ENCODE measurements at regions not wholly inside any gene's neighbourhood (a gene's known extent, or its start where the extent isn't known, plus 50 kb on each side); places are given as distances from the start of the nearest gene placed in this dataset.

DNA sequence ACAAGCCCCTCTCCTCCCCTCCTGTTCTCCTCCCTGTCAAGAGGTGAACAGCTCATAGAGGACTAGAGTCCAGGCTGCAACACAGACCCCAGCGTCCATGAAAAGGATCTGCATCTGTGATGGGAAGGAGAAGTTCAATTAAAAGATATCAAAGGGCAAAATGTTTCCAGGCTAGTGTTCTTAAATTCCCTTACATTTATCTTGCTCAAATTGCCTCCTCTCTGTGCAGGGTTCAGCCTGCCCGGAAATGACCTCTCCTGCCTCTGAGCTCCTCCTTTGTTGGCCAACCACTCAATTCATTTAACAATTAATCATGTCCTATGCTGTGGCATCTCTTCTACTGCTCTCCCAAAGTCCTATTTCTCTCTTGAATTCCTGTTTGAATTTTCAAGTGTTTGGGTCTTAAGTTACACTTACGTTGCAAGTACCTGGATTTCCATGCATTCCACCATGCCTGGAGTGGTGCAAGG, 105.3 kb downstream of the TSN start:
- Histone ChIP-seq H4K5ac (ENCODE audit: insufficient read length, low read depth, low read length) (no peak overlapping the region), H3K36me3 (ENCODE audit: control insufficient read depth in 2 of 4, insufficient read depth in 4 of 4, low read length in 3 of 4) (no peaks in the 10 kb centered on the region), H4K91ac (replicated peaks; ENCODE audit: insufficient read length, low read length) (no peak overlapping the region), H2AK5ac (ENCODE audit: low read depth, low read length) (no peak overlapping the region), H3K18ac (ENCODE audit: extremely low read depth, low read length) (no peak overlapping the region), H3K4me1 (replicated peaks in 1 of 4; ENCODE audit: control insufficient read depth in 3 of 4, insufficient read depth in 4 of 4, low read length in 3 of 4) (no peaks in the 10 kb centered on the region), H2BK15ac (ENCODE audit: low read length) (no peak overlapping the region), H3K4me3 (ENCODE audit: extremely low read depth in 1 of 4, insufficient read depth in 2 of 4, low read depth in 3 of 4, low read length in 4 of 4) (no peak overlapping the region), H3K9me3 (ENCODE audit: insufficient read depth in 2 of 2, low read depth in 1 of 2, low read length in 1 of 2) (no peaks in the 10 kb centered on the region; a peak in 1 of 4 replicates), H3K79me2 (ENCODE audit: control insufficient read depth in 1 of 2, insufficient read depth in 2 of 2, low read length in 2 of 2) (no peaks in the 10 kb centered on the region), H3K79me1 (ENCODE audit: low read depth, low read length) (no peaks in the 10 kb centered on the region), H2BK5ac (ENCODE audit: low read depth, low read length) (no peak overlapping the region), H3K27ac (ENCODE audit: low read depth, low read length) (no peak overlapping the region), H2BK12ac (ENCODE audit: low read depth, low read length) (no peak overlapping the region), H3K4me2 (ENCODE audit: insufficient read depth in 1 of 2, low read depth in 2 of 2, low read length in 2 of 2) (no peak overlapping the region), H4K8ac (ENCODE audit: extremely low read depth, insufficient read depth, low read length) (no peak overlapping the region), H3K23me2 (ENCODE audit: low read depth, low read length) (no peaks in the 10 kb centered on the region), H3K23ac (ENCODE audit: insufficient read length) (no peak overlapping the region), H2AFZ (ENCODE audit: low read length) (0 out of 2 replicates have a peak overlapping the region, but pooled peaks have one; percentile 45), H3K27me3 (replicated peaks in 1 of 4; ENCODE audit: control insufficient read depth in 3 of 4, extremely low read depth in 1 of 4, insufficient read depth in 3 of 4, low read length in 3 of 4) (no peaks in the 10 kb centered on the region), H2BK120ac (replicated peaks; ENCODE audit: low read depth, low read length) (no peak overlapping the region), H3K56ac (replicated peaks; ENCODE audit: insufficient read length, low read depth, low read length) (no peak overlapping the region), H3K4ac (replicated peaks; ENCODE audit: insufficient read length, low read depth, low read length) (no peak overlapping the region), H3K14ac (ENCODE audit: insufficient read length) (no peak overlapping the region), H4K20me1 (replicated peaks in 1 of 2; ENCODE audit: control insufficient read depth in 1 of 2, insufficient read depth in 2 of 2, low read length in 2 of 2) (no peaks in the 10 kb centered on the region), H2BK20ac (ENCODE audit: low read length) (no peak overlapping the region), H3K9ac (replicated peaks in 1 of 4; ENCODE audit: extremely low read depth in 1 of 4, low read depth in 3 of 4, low read length in 3 of 4) (no peak overlapping the region)
- CTCF ChIA-PET (ENCODE audit: partially characterized antibody), result interaction anchor here (0.6 to 0.9 kb wide), 2 partner anchors 48 to 74 kb away, joined by 3 read pairs; no protein-coding TSS in a partner anchor
- POLR2A ChIA-PET (ENCODE audit: partially characterized antibody), result interaction anchor here (0.7 kb wide), 1 partner anchor 93 kb away, joined by 3 read pairs; no protein-coding TSS in a partner anchor
- no peak for FAIRE-seq
- TF ChIP-seq, protein P1, sequence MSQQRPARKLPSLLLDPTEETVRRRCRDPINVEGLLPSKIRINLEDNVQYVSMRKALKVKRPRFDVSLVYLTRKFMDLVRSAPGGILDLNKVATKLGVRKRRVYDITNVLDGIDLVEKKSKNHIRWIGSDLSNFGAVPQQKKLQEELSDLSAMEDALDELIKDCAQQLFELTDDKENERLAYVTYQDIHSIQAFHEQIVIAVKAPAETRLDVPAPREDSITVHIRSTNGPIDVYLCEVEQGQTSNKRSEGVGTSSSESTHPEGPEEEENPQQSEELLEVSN (IDR thresholded peaks at IDR 0.05), result no peak
- no peak for TF ChIP-seq JUN (IDR thresholded peaks at IDR 0.05; ENCODE audit: low read depth, low read length)
- no peak for TF ChIP-seq TCF12 (IDR thresholded peaks at IDR 0.05; ENCODE audit: low read depth, low read length)
- no peak for TF ChIP-seq POU5F1 (IDR thresholded peaks at IDR 0.05; ENCODE audit: low read depth, low read length)
- TF ChIP-seq, protein P2, sequence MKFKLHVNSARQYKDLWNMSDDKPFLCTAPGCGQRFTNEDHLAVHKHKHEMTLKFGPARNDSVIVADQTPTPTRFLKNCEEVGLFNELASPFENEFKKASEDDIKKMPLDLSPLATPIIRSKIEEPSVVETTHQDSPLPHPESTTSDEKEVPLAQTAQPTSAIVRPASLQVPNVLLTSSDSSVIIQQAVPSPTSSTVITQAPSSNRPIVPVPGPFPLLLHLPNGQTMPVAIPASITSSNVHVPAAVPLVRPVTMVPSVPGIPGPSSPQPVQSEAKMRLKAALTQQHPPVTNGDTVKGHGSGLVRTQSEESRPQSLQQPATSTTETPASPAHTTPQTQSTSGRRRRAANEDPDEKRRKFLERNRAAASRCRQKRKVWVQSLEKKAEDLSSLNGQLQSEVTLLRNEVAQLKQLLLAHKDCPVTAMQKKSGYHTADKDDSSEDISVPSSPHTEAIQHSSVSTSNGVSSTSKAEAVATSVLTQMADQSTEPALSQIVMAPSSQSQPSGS (IDR thresholded peaks at IDR 0.05; ENCODE audit: low read length), result no peak
- no peak for TF ChIP-seq SIRT6 (IDR thresholded peaks at IDR 0.05; ENCODE audit: low read length)
- TF ChIP-seq, protein P3, sequence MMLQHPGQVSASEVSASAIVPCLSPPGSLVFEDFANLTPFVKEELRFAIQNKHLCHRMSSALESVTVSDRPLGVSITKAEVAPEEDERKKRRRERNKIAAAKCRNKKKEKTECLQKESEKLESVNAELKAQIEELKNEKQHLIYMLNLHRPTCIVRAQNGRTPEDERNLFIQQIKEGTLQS (IDR thresholded peaks at IDR 0.05; ENCODE audit: insufficient read depth, low read depth, low read length), result no peak
- TF ChIP-seq POLR2A (IDR thresholded peaks at IDR 0.05; ENCODE audit: control extremely low read depth in 1 of 2, low read depth in 2 of 2, low read length in 2 of 2), result no peak
- no peak for TF ChIP-seq BACH1 (IDR thresholded peaks at IDR 0.05; ENCODE audit: low read length)
- WGBS, 2 experiments (ENCODE audit: extremely low coverage in 1 of 2, insufficient coverage in 1 of 2, insufficient read length in 1 of 2, insufficient replicate concordance in 2 of 2, low coverage in 1 of 2, low lambda C conversion rate in 2 of 2, missing lambda C conversion rate in 1 of 2), result 73% methylated on average over 3 of the region's 3 CpGs; no CpG with 5 or more reads in 1 of the 2 experiments
- no peak for DNase-seq (ENCODE audit: low read depth in 1 of 2, low spot score in 2 of 2)
